ENCODE measurements at regions not wholly inside any gene's neighbourhood (a gene's known extent, or its start where the extent isn't known, plus 50 kb on each side); places are given as distances from the start of the nearest gene placed in this dataset.

DNA sequence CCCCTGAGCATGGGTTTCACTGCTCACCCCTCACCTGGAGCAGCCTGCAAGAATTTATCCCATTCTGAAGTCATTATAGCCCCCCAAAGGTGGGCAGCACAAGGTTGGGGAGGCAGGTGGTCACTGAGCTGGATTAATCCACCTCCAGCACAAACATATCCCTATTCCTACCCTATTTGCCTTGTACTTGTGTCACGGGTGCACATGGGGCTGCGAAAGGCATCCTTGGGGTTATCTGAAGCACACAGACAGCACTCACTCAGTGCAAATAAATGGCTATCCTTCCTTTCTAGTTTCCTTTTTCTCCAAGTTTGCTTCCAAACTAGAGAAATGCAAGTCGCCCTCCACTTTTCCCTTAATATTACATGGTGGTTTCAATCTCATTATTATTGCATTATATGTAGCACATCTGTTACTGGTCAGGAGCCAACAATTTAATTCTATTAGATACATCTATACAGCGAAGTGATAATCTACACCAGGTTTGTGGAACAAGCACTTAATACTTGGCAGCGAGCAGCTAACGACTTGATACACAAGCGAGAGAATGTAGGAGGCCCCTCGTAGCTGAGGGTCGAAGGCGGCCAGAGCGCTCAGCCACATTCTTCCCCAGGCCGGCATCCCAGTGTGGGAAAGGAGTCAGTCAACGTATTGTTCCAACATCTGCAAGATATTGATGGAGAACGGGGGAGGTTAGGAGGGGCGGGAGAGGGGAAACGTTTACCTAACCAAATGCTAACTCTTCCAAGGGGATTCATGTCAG, 121.3 kb upstream of the HABP2 start (continued):
- TF ChIP-seq, protein P1, sequence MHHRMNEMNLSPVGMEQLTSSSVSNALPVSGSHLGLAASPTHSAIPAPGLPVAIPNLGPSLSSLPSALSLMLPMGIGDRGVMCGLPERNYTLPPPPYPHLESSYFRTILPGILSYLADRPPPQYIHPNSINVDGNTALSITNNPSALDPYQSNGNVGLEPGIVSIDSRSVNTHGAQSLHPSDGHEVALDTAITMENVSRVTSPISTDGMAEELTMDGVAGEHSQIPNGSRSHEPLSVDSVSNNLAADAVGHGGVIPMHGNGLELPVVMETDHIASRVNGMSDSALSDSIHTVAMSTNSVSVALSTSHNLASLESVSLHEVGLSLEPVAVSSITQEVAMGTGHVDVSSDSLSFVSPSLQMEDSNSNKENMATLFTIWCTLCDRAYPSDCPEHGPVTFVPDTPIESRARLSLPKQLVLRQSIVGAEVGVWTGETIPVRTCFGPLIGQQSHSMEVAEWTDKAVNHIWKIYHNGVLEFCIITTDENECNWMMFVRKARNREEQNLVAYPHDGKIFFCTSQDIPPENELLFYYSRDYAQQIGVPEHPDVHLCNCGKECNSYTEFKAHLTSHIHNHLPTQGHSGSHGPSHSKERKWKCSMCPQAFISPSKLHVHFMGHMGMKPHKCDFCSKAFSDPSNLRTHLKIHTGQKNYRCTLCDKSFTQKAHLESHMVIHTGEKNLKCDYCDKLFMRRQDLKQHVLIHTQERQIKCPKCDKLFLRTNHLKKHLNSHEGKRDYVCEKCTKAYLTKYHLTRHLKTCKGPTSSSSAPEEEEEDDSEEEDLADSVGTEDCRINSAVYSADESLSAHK (tag by site-specific recombination; IDR thresholded peaks at IDR 0.05): no peak
- no peak for TF ChIP-seq ZNF791 (tag by site-specific recombination; IDR thresholded peaks at IDR 0.05)
- TF ChIP-seq TCF7L2 (IDR thresholded peaks at IDR 0.05; ENCODE audit: borderline replicate concordance, low read depth, low read length): no peak

DNA sequence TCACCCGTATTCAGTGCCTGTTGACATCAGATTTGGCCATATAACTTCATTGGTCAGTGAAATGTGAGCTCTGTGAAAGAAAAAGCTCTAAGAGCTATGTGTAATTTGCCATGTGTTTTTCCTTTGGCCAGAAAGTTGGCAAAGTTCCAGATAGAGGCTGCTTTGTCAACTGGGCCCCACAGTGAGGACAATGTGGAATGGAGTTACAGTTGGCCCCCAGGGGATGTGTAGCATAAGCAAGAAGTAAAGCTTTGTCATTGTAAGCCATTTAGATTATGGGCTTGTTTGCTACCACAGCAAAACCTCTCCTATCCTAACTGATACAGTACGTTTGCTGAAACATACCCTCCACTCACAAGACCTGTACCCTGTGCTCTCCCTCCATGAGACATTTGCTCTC, 119.1 kb upstream of the HABP2 start:
- no peaks in the 10 kb centered on the region for H3K4me1 ChIP-seq (ENCODE audit: control insufficient read depth, insufficient read depth, low read length)
- POLR2A ChIA-PET: no interaction called here
- no peaks in the 10 kb centered on the region; the same call in 1 of the 2 replicates for H3K9me3 ChIP-seq (ENCODE audit: control insufficient read depth, insufficient read depth, low read depth, low read length)
- no peak overlapping the region for H3K27ac ChIP-seq (ENCODE audit: extremely low read depth, low read depth, low read length)
- CTCF ChIA-PET: interaction anchor here (1.5 to 2.5 kb wide), 2 partner anchors 10 to 20 kb away, joined by 6 to 7 read pairs; no protein-coding TSS in a partner anchor
- no peaks in the 10 kb centered on the region for H3K36me3 ChIP-seq (ENCODE audit: control insufficient read depth in 2 of 2, insufficient read depth in 1 of 2, low read length in 2 of 2)
- TF ChIP-seq ZNF302 (tag by site-specific recombination; IDR thresholded peaks at IDR 0.05; ENCODE audit: low read depth): no peak
- no peak for TF ChIP-seq ZNF843 (tag by site-specific recombination; IDR thresholded peaks at IDR 0.05)
- TF ChIP-seq ZNF707 (tag by site-specific recombination; IDR thresholded peaks at IDR 0.05): no peak
- TF ChIP-seq ZNF133 (tag by site-specific recombination; IDR thresholded peaks at IDR 0.05): peak; percentile 86
- TF ChIP-seq ZNF184 (tag by site-specific recombination; IDR thresholded peaks at IDR 0.05): no peak
- TF ChIP-seq ZNF670 (tag by site-specific recombination; IDR thresholded peaks at IDR 0.05; ENCODE audit: low read depth): no peak
- no peak for TF ChIP-seq FEZF1 (tag by site-specific recombination; IDR thresholded peaks at IDR 0.05)
- no peak for TF ChIP-seq ZIC2 (tag by site-specific recombination; IDR thresholded peaks at IDR 0.05)
- TF ChIP-seq, protein P2, sequence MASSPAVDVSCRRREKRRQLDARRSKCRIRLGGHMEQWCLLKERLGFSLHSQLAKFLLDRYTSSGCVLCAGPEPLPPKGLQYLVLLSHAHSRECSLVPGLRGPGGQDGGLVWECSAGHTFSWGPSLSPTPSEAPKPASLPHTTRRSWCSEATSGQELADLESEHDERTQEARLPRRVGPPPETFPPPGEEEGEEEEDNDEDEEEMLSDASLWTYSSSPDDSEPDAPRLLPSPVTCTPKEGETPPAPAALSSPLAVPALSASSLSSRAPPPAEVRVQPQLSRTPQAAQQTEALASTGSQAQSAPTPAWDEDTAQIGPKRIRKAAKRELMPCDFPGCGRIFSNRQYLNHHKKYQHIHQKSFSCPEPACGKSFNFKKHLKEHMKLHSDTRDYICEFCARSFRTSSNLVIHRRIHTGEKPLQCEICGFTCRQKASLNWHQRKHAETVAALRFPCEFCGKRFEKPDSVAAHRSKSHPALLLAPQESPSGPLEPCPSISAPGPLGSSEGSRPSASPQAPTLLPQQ (tag by site-specific recombination; IDR thresholded peaks at IDR 0.05): peak; percentile 92
- TF ChIP-seq ZFP69B (tag by site-specific recombination; IDR thresholded peaks at IDR 0.05): peak; percentile 47; the same call in 1 of the 2 replicates
- TF ChIP-seq TRIM28 (IDR thresholded peaks at IDR 0.05; ENCODE audit: borderline replicate concordance, low read length): peak; percentile 89; the same call in 1 of the 2 replicates
- TF ChIP-seq ZNF629 (tag by site-specific recombination; IDR thresholded peaks at IDR 0.05): no peak
- TF ChIP-seq SETDB1 (IDR thresholded peaks at IDR 0.05; ENCODE audit: insufficient read length, low read length): peak; percentile 76
- H3K4me3 ChIP-seq (ENCODE audit: low read depth, low read length): no peak overlapping the region

DNA sequence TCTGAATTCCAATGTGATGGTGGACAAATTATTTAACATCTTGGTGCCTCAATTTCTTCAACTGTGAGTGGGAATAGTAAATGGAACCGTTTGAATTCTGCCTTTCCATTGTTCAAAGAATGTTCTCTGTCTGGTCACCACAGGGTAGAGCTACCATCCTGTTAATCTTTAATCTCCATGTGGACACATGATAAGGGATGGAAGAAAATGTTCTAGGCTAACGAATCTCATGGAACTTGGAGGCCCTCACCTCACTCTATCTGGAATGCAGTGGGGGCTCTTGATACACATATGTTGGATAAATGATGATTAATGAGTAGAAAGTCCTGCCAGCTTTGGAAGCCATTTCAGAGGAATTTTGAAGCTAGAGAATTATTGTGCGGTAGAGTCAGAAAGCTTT, 118.5 kb upstream of the HABP2 start:
- CTCF ChIA-PET: interaction anchor here (1.5 to 2.5 kb wide), 2 partner anchors 9 to 19 kb away, joined by 6 to 7 read pairs; no protein-coding TSS in a partner anchor
- POLR2A ChIA-PET: no interaction called here
- no peaks in the 10 kb centered on the region for H3K4me1 ChIP-seq (ENCODE audit: control insufficient read depth, insufficient read depth, low read length)
- H3K27ac ChIP-seq (ENCODE audit: extremely low read depth, low read depth, low read length): no peak overlapping the region
- H3K36me3 ChIP-seq (ENCODE audit: control insufficient read depth in 2 of 2, insufficient read depth in 1 of 2, low read length in 2 of 2): no peaks in the 10 kb centered on the region
- no peak overlapping the region for H3K4me3 ChIP-seq (ENCODE audit: low read depth, low read length)
- H3K9me3 ChIP-seq (ENCODE audit: control insufficient read depth, insufficient read depth, low read depth, low read length): no peaks in the 10 kb centered on the region; the same call in 1 of the 2 replicates
- TF ChIP-seq, protein P3, sequence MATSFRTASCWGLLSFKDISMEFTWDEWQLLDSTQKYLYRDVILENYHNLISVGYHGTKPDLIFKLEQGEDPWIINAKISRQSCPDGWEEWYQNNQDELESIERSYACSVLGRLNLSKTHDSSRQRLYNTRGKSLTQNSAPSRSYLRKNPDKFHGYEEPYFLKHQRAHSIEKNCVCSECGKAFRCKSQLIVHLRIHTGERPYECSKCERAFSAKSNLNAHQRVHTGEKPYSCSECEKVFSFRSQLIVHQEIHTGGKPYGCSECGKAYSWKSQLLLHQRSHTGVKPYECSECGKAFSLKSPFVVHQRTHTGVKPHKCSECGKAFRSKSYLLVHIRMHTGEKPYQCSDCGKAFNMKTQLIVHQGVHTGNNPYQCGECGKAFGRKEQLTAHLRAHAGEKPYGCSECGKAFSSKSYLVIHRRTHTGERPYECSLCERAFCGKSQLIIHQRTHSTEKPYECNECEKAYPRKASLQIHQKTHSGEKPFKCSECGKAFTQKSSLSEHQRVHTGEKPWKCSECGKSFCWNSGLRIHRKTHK (tag by site-specific recombination; IDR thresholded peaks at IDR 0.05): no peak
- TF ChIP-seq ZNF311 (tag by site-specific recombination; IDR thresholded peaks at IDR 0.05; ENCODE audit: borderline replicate concordance) (no peak), ZNF76 (tag by site-specific recombination; IDR thresholded peaks at IDR 0.05; ENCODE audit: borderline replicate concordance, low read depth) (no peak), ZNF433 (tag by site-specific recombination; IDR thresholded peaks at IDR 0.05; ENCODE audit: low read depth) (no peak), ZNF221 (tag by site-specific recombination; IDR thresholded peaks at IDR 0.05; ENCODE audit: borderline replicate concordance) (no peak), HOXD13 (CRISPR knock-in tag; IDR thresholded peaks at IDR 0.05; ENCODE audit: borderline replicate concordance) (no peak), ZNF16 (tag by site-specific recombination; IDR thresholded peaks at IDR 0.05; ENCODE audit: low read depth) (no peak), SETDB1 (IDR thresholded peaks at IDR 0.05; ENCODE audit: insufficient read length, low read length) (no peak), ZFP37 (tag by site-specific recombination; IDR thresholded peaks at IDR 0.05) (no peak), SP7 (tag by site-specific recombination; IDR thresholded peaks at IDR 0.05) (no peak)
- TF ChIP-seq, protein P4, sequence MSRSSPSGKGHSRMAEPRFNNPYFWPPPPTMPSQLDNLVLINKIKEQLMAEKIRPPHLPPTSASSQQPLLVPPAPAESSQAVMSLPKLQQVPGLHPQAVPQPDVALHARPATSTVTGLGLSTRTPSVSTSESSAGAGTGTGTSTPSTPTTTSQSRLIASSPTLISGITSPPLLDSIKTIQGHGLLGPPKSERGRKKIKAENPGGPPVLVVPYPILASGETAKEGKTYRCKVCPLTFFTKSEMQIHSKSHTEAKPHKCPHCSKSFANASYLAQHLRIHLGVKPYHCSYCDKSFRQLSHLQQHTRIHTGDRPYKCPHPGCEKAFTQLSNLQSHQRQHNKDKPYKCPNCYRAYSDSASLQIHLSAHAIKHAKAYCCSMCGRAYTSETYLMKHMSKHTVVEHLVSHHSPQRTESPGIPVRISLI (tag by site-specific recombination; IDR thresholded peaks at IDR 0.05): no peak
- TF ChIP-seq, protein P5, sequence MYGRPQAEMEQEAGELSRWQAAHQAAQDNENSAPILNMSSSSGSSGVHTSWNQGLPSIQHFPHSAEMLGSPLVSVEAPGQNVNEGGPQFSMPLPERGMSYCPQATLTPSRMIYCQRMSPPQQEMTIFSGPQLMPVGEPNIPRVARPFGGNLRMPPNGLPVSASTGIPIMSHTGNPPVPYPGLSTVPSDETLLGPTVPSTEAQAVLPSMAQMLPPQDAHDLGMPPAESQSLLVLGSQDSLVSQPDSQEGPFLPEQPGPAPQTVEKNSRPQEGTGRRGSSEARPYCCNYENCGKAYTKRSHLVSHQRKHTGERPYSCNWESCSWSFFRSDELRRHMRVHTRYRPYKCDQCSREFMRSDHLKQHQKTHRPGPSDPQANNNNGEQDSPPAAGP (tag by site-specific recombination; IDR thresholded peaks at IDR 0.05): no peak

All from HEK293 (cell line).